K562 (cell line): ENCODE measurements at regions not wholly inside any gene's neighbourhood (a gene's known extent, or its start where the extent isn't known, plus 50 kb on each side); places are given as distances from the start of the nearest gene placed in this dataset.

ENCODE experiments used
- ATAC-seq: fragments of 200-7000 bp; cut with Tn5 transposase; 3 replicates; pipeline ENCODE4 v1.9.1; 2020; ENCODE audit warnings: moderate library complexity
- BruUV-seq: library from RNA; stranded (reverse); fragments of 400-500 nt; replicated peaks from 2 replicates; lab custom pipeline; 2021; lab: Mats Ljungman, UMichigan
- CTCF ChIA-PET: fragments of 300-600 bp; formaldehyde crosslinking; extraction: SDS; loops from one replicate; lab custom pipeline; 2021; ENCODE audit warnings: low intra/inter-chr PET ratio; lab: Yijun Ruan, JAX
- POLR2A ChIA-PET: fragments of 300-600, 350-650 bp; sonication (Branson Sonifier 250); formaldehyde crosslinking; extraction: SDS; loops from one replicate; lab custom pipeline; 2021; ENCODE audit warnings: antibody characterized with exemption, inconsistent platforms; lab: Yijun Ruan, JAX
- DNase-seq, 4 experiments: peaks; one replicate each; pipeline versions ENCODE4 v3.0.0 to v3.0.0-alpha.2; 2011 to 2018; ENCODE audit warnings: low spot score in 3 of 4, mixed read lengths in 3 of 4; ENCODE audit errors: extremely low read depth in 1 of 4
- FAIRE-seq: peaks from 2 replicates; lab custom pipeline; 2011; peaks lifted over from hg19 to GRCh38; lab: Jason Lieb, UNC
- H2AFZ ChIP-seq: 2 replicates; pipeline ENCODE4 v1.6.0; 2011; ENCODE audit warnings: low read depth, low read length, control low read depth, inconsistent platforms
- H3K27ac ChIP-seq: fragments of 200-600 bp; 3 replicates; pipeline ENCODE4 v1.8.0; 2011; ENCODE audit warnings: low read depth, mild to moderate bottlenecking, control low read depth, inconsistent platforms, low read length, moderate library complexity, mixed read lengths; ENCODE audit errors: extremely low read depth
- H3K27me3 ChIP-seq, 2 experiments: fragments of 300-600 bp in 1 of 2; 2 replicates in 1 of 2; 3 replicates in 1 of 2; pipeline versions ENCODE4 v1.6.0 to v1.8.0; 2011; ENCODE audit warnings: inconsistent platforms in 2 of 2, low read length in 2 of 2, mild to moderate bottlenecking in 1 of 2, mixed read lengths in 1 of 2, moderate library complexity in 1 of 2; ENCODE audit not compliant: control insufficient read depth in 2 of 2, insufficient read depth in 2 of 2
- H3K36me3 ChIP-seq: fragments of 300-600 bp; 3 replicates; pipeline ENCODE4 v1.8.0; 2011; ENCODE audit warnings: mild to moderate bottlenecking, low read length, inconsistent platforms; ENCODE audit not compliant: control insufficient read depth, insufficient read depth
- H3K4me1 ChIP-seq, 2 experiments: fragments of 200-600 bp in 1 of 2; replicated peaks in 1 of 2; 2 replicates in 1 of 2; 3 replicates in 1 of 2; pipeline versions ENCODE4 v1.5.1 to v1.8.0; 2011; ENCODE audit warnings: inconsistent platforms in 2 of 2, low read length in 2 of 2, mild to moderate bottlenecking in 1 of 2, mixed read lengths in 1 of 2, moderate library complexity in 1 of 2; ENCODE audit not compliant: control insufficient read depth in 2 of 2, insufficient read depth in 2 of 2
- H3K4me2 ChIP-seq: 2 replicates; pipeline ENCODE4 v1.6.1; 2011; ENCODE audit warnings: low read length, control low read depth, inconsistent platforms, mixed read lengths; ENCODE audit not compliant: insufficient read depth
- H3K4me3 ChIP-seq: fragments of 200-600 bp; sonication (generic), shearing (Covaris generic); 2 replicates; pipeline ENCODE4 v1.5.1; 2016; ENCODE audit warnings: control low read depth, inconsistent platforms
- H3K79me2 ChIP-seq: fragments of 200-600 bp; 3 replicates; pipeline ENCODE4 v1.8.0; 2011; ENCODE audit warnings: low read length, inconsistent platforms; ENCODE audit not compliant: control insufficient read depth, insufficient read depth
- H3K9ac ChIP-seq, 2 experiments: 2 replicates each; pipeline versions ENCODE4 v1.6.0 to v1.6.1; 2011; ENCODE audit warnings: low read depth in 2 of 2, low read length in 2 of 2, control low read depth in 1 of 2, inconsistent platforms in 1 of 2, mild to moderate bottlenecking in 1 of 2, mixed read lengths in 1 of 2; ENCODE audit not compliant: insufficient read depth in 1 of 2
- H3K9me1 ChIP-seq: one replicate; pipeline ENCODE4 v1.6.0; 2011; ENCODE audit warnings: inconsistent platforms, mild to moderate bottlenecking, low read length, moderate library complexity; ENCODE audit not compliant: control insufficient read depth, insufficient read depth
- H3K9me3 ChIP-seq: replicated peaks from 2 replicates; pipeline ENCODE4 v1.5.1; 2011; ENCODE audit warnings: low read depth, low read length, inconsistent platforms; ENCODE audit not compliant: control insufficient read depth, insufficient read depth
- H4K20me1 ChIP-seq: replicated peaks from 2 replicates; pipeline ENCODE4 v1.6.1; 2011; ENCODE audit warnings: low read length, inconsistent platforms, mixed read lengths; ENCODE audit not compliant: control insufficient read depth, insufficient read depth
- CBX1 ChIP-seq: sonication (generic); IDR thresholded peaks from 2 replicates; pipeline ENCODE4 v1.6.1; 2016; ENCODE audit warnings: antibody characterized with exemption, low read depth, mild to moderate bottlenecking
- ELF2 ChIP-seq: fragments of 250-450 bp; sonication (Bioruptor Pico); IDR thresholded peaks from 2 replicates; pipeline ENCODE4 v1.5.0; 2021; ENCODE audit warnings: mild to moderate bottlenecking
- FOXK2 ChIP-seq, 2 experiments: fragments of 450-650 bp; IDR thresholded peaks in 1 of 2; conservative IDR thresholded peaks in 1 of 2; 2 replicates each; pipeline ENCODE4 v1.6.1; 2016; ENCODE audit warnings: low read depth in 2 of 2, mild to moderate bottlenecking in 1 of 2
- PHF21A ChIP-seq: fragments of 450-650 bp; IDR thresholded peaks from 2 replicates; pipeline ENCODE4 v1.6.1; 2017; ENCODE audit warnings: low read depth, borderline replicate concordance
- ZNF217 ChIP-seq: sonication (generic); formaldehyde crosslinking; IDR thresholded peaks from 2 replicates; pipeline ENCODE4 v1.8.0; 2022; ENCODE audit warnings: mild to moderate bottlenecking, missing genetic modification reagents
- ZNF764 ChIP-seq: fragments of 250-450 bp; sonication (Bioruptor Pico); IDR thresholded peaks from 2 replicates; pipeline ENCODE4 v1.4.0; 2020; ENCODE audit warnings: low read depth, mild to moderate bottlenecking, moderate library complexity
- ZSCAN29 ChIP-seq: fragments of 450-650 bp; IDR thresholded peaks from 2 replicates; pipeline ENCODE4 v1.6.1; 2017
- ZSCAN32 ChIP-seq: fragments of 450-650 bp; formaldehyde crosslinking; IDR thresholded peaks from 2 replicates; pipeline ENCODE4 v1.4.0; 2020; ENCODE audit warnings: mild to moderate bottlenecking, moderate library complexity
- WGBS: fragments of 100-300 bp; shearing (Covaris generic); methylation state at CpG from one replicate; pipeline ENCODE4 v1.1.6; 2016; ENCODE audit warnings: low coverage, mixed read lengths; ENCODE audit not compliant: insufficient coverage; ENCODE audit errors: missing lambda C conversion rate; 5-methylcytosine and 5-hydroxymethylcytosine counted together
- in situ Hi-C: fragments of 300-500 bp; cut with MboI; formaldehyde crosslinking; loops from 4 replicates; pipeline ENCODE4 v1.15.0; 2018; ENCODE audit warnings: inconsistent platforms, mixed read lengths
- intact Hi-C: fragments of 100-400 bp; cut with micrococcal nuclease; formaldehyde crosslinking; loops from 2 replicates; pipeline ENCODE4 v1.14.2; 2022
- TF ChIP-seq, protein P1 (sequence below): sonication (generic); formaldehyde crosslinking; IDR thresholded peaks from 2 replicates; pipeline ENCODE4 v1.5.0; 2020; ENCODE audit warnings: missing genetic modification reagents
- TF ChIP-seq, protein P2 (sequence below), 2 experiments: fragments of 150-350 bp in 1 of 2; IDR thresholded peaks; 2 replicates each; pipeline ENCODE4 v1.6.1; 2012 to 2016; ENCODE audit warnings: low read depth in 2 of 2, low read length in 2 of 2, mild to moderate bottlenecking in 1 of 2, moderate library complexity in 1 of 2
- TF ChIP-seq, protein P3 (sequence below): IDR thresholded peaks from 2 replicates; pipeline ENCODE4 v1.6.1; 2012; ENCODE audit warnings: low read depth, low read length, improper control_type of control experiment, borderline replicate concordance
- TF ChIP-seq, protein P4 (sequence below): fragments of 450-650 bp; formaldehyde crosslinking; IDR thresholded peaks from 2 replicates; pipeline ENCODE4 v1.4.0; 2022; ENCODE audit warnings: missing genetic modification characterization

DNA sequence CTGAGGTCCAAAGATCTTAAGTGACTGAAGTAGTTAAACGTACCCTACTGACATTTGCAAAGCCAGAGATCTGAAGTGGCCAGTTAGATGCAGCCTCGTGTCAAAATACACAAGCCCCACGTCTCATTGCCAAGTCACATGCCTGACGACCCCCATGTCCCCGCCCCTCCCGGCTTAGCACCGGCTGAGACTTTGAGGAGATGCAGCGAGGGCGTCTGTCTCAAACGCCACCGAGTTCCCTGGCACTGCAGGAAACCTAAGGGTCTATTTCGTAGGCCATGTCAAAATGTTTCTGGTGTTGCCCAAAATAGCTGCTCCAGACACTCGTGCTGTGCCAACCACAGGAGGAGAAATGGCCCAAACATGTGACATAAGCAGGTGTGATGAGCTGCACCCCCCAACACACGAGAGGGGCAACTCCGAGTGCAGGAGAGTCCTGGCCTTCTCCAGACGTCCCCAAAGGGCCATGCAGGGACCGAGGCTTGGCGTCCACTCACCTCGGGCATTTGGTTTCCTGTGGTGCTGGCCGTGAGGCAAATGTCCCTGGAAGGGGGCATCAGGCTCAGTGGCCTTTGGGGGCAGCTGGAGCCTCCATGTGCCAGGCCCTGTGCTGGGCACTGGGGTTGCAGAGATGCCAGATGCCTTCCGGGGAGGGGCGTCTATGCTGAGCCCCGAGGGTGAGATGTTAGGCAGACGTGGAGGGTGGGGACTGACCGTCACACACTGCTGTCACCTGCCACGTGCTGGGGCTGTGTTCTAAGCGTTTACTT is 67.0 kb downstream of the MATN1 start:
- no peak overlapping the region for H3K9ac ChIP-seq
- 0 out of 2 replicates have a peak, but pooled peaks cover 4% of the 10 kb centered on the region for H4K20me1 ChIP-seq
- no peak overlapping the region for H3K4me2 ChIP-seq
- H3K27me3 ChIP-seq, result peaks cover 16 to 57% of the 10 kb centered on the region in 2 experiments
- peaks cover 0 to 10% of the 10 kb centered on the region in 2 experiments; a peak in 1 of 5 replicates for H3K4me1 ChIP-seq
- H3K9me1 ChIP-seq, result peaks cover 7% of the 10 kb centered on the region
- no peak overlapping the region for H3K4me3 ChIP-seq
- in situ Hi-C loops (loop anchor here (5.0 kb wide), 1 partner anchor 1104 kb away; no protein-coding TSS in a partner anchor), intact Hi-C loops (no loop called here)
- FAIRE-seq, result no peak
- H3K27ac ChIP-seq, result no peak overlapping the region
- POLR2A ChIA-PET, result interaction anchor here (1.0 kb wide), 2 partner anchors 10 to 1108 kb away, joined by 3 read pairs; no protein-coding TSS in a partner anchor
- WGBS, result under 1% methylated on average over 27 of the region's 27 CpGs
- H3K79me2 ChIP-seq, result no peaks in the 10 kb centered on the region
- H3K36me3 ChIP-seq, result no peaks in the 10 kb centered on the region
- DNase-seq, result no peak
- CTCF ChIA-PET, result no interaction called here
- no peak overlapping the region for H2AFZ ChIP-seq
- ATAC-seq, result no peak
- BruUV-seq, result no TSS peak
- H3K9me3 ChIP-seq, result no peaks in the 10 kb centered on the region
- TF ChIP-seq FOXK2 (conservative IDR thresholded peaks at IDR 0.05 in 1 of 2, IDR thresholded peaks at IDR 0.05 in 1 of 2; ENCODE audit: low read depth in 2 of 2) (no peak), ELF2 (CRISPR knock-in tag) (no peak), ZSCAN29 (no peak), ZNF217 (no peak), CBX1 (no peak), ZNF764 (CRISPR knock-in tag) (no peak), ZSCAN32 (CRISPR knock-in tag) (no peak), PHF21A (no peak)
- TF ChIP-seq, protein P1, sequence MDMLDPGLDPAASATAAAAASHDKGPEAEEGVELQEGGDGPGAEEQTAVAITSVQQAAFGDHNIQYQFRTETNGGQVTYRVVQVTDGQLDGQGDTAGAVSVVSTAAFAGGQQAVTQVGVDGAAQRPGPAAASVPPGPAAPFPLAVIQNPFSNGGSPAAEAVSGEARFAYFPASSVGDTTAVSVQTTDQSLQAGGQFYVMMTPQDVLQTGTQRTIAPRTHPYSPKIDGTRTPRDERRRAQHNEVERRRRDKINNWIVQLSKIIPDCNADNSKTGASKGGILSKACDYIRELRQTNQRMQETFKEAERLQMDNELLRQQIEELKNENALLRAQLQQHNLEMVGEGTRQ (CRISPR knock-in tag), result no peak
- TF ChIP-seq, protein P2, sequence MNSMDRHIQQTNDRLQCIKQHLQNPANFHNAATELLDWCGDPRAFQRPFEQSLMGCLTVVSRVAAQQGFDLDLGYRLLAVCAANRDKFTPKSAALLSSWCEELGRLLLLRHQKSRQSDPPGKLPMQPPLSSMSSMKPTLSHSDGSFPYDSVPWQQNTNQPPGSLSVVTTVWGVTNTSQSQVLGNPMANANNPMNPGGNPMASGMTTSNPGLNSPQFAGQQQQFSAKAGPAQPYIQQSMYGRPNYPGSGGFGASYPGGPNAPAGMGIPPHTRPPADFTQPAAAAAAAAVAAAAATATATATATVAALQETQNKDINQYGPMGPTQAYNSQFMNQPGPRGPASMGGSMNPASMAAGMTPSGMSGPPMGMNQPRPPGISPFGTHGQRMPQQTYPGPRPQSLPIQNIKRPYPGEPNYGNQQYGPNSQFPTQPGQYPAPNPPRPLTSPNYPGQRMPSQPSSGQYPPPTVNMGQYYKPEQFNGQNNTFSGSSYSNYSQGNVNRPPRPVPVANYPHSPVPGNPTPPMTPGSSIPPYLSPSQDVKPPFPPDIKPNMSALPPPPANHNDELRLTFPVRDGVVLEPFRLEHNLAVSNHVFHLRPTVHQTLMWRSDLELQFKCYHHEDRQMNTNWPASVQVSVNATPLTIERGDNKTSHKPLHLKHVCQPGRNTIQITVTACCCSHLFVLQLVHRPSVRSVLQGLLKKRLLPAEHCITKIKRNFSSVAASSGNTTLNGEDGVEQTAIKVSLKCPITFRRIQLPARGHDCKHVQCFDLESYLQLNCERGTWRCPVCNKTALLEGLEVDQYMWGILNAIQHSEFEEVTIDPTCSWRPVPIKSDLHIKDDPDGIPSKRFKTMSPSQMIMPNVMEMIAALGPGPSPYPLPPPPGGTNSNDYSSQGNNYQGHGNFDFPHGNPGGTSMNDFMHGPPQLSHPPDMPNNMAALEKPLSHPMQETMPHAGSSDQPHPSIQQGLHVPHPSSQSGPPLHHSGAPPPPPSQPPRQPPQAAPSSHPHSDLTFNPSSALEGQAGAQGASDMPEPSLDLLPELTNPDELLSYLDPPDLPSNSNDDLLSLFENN (IDR thresholded peaks at IDR 0.05; ENCODE audit: low read depth in 2 of 2, low read length in 2 of 2), result no peak
- TF ChIP-seq, protein P3, sequence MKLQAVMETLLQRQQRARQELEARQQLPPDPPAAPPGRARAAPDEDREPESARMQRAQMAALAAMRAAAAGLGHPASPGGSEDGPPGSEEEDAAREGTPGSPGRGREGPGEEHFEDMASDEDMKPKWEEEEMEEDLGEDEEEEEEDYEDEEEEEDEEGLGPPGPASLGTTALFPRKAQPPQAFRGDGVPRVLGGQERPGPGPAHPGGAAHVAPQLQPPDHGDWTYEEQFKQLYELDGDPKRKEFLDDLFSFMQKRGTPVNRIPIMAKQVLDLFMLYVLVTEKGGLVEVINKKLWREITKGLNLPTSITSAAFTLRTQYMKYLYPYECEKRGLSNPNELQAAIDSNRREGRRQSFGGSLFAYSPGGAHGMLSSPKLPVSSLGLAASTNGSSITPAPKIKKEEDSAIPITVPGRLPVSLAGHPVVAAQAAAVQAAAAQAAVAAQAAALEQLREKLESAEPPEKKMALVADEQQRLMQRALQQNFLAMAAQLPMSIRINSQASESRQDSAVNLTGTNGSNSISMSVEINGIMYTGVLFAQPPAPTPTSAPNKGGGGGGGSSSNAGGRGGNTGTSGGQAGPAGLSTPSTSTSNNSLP, result no peak
- TF ChIP-seq, protein P4, sequence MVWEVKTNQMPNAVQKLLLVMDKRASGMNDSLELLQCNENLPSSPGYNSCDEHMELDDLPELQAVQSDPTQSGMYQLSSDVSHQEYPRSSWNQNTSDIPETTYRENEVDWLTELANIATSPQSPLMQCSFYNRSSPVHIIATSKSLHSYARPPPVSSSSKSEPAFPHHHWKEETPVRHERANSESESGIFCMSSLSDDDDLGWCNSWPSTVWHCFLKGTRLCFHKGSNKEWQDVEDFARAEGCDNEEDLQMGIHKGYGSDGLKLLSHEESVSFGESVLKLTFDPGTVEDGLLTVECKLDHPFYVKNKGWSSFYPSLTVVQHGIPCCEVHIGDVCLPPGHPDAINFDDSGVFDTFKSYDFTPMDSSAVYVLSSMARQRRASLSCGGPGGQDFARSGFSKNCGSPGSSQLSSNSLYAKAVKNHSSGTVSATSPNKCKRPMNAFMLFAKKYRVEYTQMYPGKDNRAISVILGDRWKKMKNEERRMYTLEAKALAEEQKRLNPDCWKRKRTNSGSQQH (CRISPR knock-in tag), result no peak
